H1 (cell line): ENCODE measurements at regions not wholly inside any gene's neighbourhood (a gene's known extent, or its start where the extent isn't known, plus 50 kb on each side); places are given as distances from the start of the nearest gene placed in this dataset.

Experiments used
- POLR2A ChIP-seq, 2 experiments: IDR thresholded peaks; 1 replicate in 1 of 2; 2 replicates in 1 of 2; pipeline ENCODE4 v1.6.1; 2011; ENCODE audit warnings: low read depth in 2 of 2, low read length in 2 of 2, mild to moderate bottlenecking in 2 of 2; ENCODE audit errors: control extremely low read depth in 1 of 2
- RFX5 ChIP-seq: IDR thresholded peaks from 2 replicates; pipeline ENCODE4 v1.6.1; 2011; ENCODE audit warnings: low read depth, low read length, improper control_type of control experiment, borderline replicate concordance
- SIN3A ChIP-seq, 2 experiments: IDR thresholded peaks in 1 of 2; conservative IDR thresholded peaks in 1 of 2; 2 replicates each; pipeline ENCODE4 v1.6.1; 2011 to 2012; ENCODE audit warnings: low read length in 2 of 2, improper control_type of control experiment in 1 of 2, low read depth in 1 of 2, mild to moderate bottlenecking in 1 of 2
- SP1 ChIP-seq: IDR thresholded peaks from 2 replicates; pipeline ENCODE4 v1.6.1; 2011; ENCODE audit warnings: low read depth, low read length

- TF ChIP-seq SIN3A (conservative IDR thresholded peaks at IDR 0.05 in 1 of 2, IDR thresholded peaks at IDR 0.05 in 1 of 2; ENCODE audit: low read depth in 1 of 2, low read length in 2 of 2) (no peak), RFX5 (no peak), POLR2A (IDR thresholded peaks at IDR 0.05; ENCODE audit: control extremely low read depth in 1 of 2, low read depth in 2 of 2, low read length in 2 of 2) (no peak), SP1 (no peak)
These were observed 160.8 kb downstream of the COL6A3 start for GRCh38 chr2:237253046-237253702.
